Right renal cortex interstitium (tissue), 3 donors: ENCODE measurements at regions not wholly inside any gene's neighbourhood (a gene's known extent, or its start where the extent isn't known, plus 50 kb on each side); places are given as distances from the start of the nearest gene placed in this dataset.
A peak's percentile ranks its signal among the peaks of the same experiment; 100 is the strongest.
"Not testable (repeated sequence)": the region's sequence is repeated elsewhere in the genome, so short reads cannot be mapped to it uniquely, and the experiment has no call there.

Source experiments
- DNase-seq, 3 donors: peaks; one replicate each; pipeline ENCODE4 v3.0.0-alpha.2; 2013; ENCODE audit warnings: low read depth in 3 of 3, low spot score in 2 of 3

- DNase-seq, result no peak
Observed at GRCh38 chr13:73329355-73329754, 270.6 kb downstream of the KLF5 start.

GRCh38 chr13:73327579-73327978 lies 268.8 kb downstream of the KLF5 start:
- no peak for DNase-seq

- DNase-seq, result peak; percentile 34 to 38 (median 35)
Observed at GRCh38 chr13:73325723-73326558, 267.1 kb downstream of the KLF5 start.

GRCh38 chr13:73324842-73325722 lies 266.3 kb downstream of the KLF5 start:
- no peak for DNase-seq

- no peak for DNase-seq
Observed at GRCh38 chr13:73323615-73324014, 264.8 kb downstream of the KLF5 start.

GRCh38 chr13:73321043-73321442 lies 262.2 kb downstream of the KLF5 start:
- DNase-seq, result no peak

- no peak for DNase-seq
Observed at GRCh38 chr13:73317140-73317539, 258.3 kb downstream of the KLF5 start.

- no peak for DNase-seq
Observed at GRCh38 chr13:73310366-73310765, 251.6 kb downstream of the KLF5 start.

GRCh38 chr13:73307481-73307880 lies 248.7 kb downstream of the KLF5 start:
- DNase-seq, result no peak

GRCh38 chr13:73306688-73307087 lies 247.9 kb downstream of the KLF5 start:
- DNase-seq, result no peak

GRCh38 chr13:73304442-73304841 lies 245.6 kb downstream of the KLF5 start:
- no peak for DNase-seq

GRCh38 chr13:73303851-73304250 lies 245.0 kb downstream of the KLF5 start:
- DNase-seq, result no peak

- DNase-seq, result not testable (repeated sequence)
Observed at GRCh38 chr13:73301622-73302021, 242.8 kb downstream of the KLF5 start.

- DNase-seq, result no peak
Observed at GRCh38 chr13:73300718-73301425, 242.1 kb downstream of the KLF5 start.

- no peak for DNase-seq
Observed at GRCh38 chr13:73299787-73300186, 241.0 kb downstream of the KLF5 start.

- DNase-seq, result no peak
Observed at GRCh38 chr13:73293913-73294523, 235.2 kb downstream of the KLF5 start.

GRCh38 chr13:73292127-73292526 lies 233.3 kb downstream of the KLF5 start:
- DNase-seq, result no peak

- DNase-seq, result no peak
Observed at GRCh38 chr13:73290844-73291243, 232.0 kb downstream of the KLF5 start.

- no peak for DNase-seq
Observed at GRCh38 chr13:73288596-73288995, 229.8 kb downstream of the KLF5 start.

- DNase-seq, result no peak
Observed at GRCh38 chr13:73287831-73288230, 229.0 kb downstream of the KLF5 start.
